ENCODE measurements at regions not wholly inside any gene's neighbourhood (a gene's known extent, or its start where the extent isn't known, plus 50 kb on each side); places are given as distances from the start of the nearest gene placed in this dataset.

- TF ChIP-seq POLR2AphosphoS5 (IDR thresholded peaks at IDR 0.05), result no peak
- TF ChIP-seq CTCF (IDR thresholded peaks at IDR 0.05 in 8 of 11, conservative IDR thresholded peaks at IDR 0.05 in 3 of 11), result no peak
Observed at GRCh38 chr22:48595511-48595905, 1232.2 kb downstream of the BRD1 start.

Data from spleen (tissue), 7 donors.